RWPE2 (cell line): ENCODE measurements at regions not wholly inside any gene's neighbourhood (a gene's known extent, or its start where the extent isn't known, plus 50 kb on each side); places are given as distances from the start of the nearest gene placed in this dataset.

ENCODE experiments used
- ATAC-seq: fragments of 200-7000 bp; cut with Tn5 transposase; 3 replicates; pipeline ENCODE4 v1.9.1; 2021; ENCODE audit warnings: low read depth
- DNase-seq: peaks from one replicate; pipeline ENCODE4 v3.0.0-alpha.2; 2020; ENCODE audit warnings: low spot score
- H3K27ac ChIP-seq: fragments of 450-650 bp; 2 replicates; pipeline ENCODE4 v1.5.1; 2017; ENCODE audit warnings: mild to moderate bottlenecking; ENCODE audit not compliant: poor library complexity, severe bottlenecking
- H3K27me3 ChIP-seq: fragments of 250-450 bp; sonication (Bioruptor Pico); 2 replicates; pipeline ENCODE4 v1.5.1; 2021; ENCODE audit warnings: mild to moderate bottlenecking, moderate library complexity; ENCODE audit not compliant: insufficient read depth, poor library complexity, severe bottlenecking
- H3K36me3 ChIP-seq: fragments of 250-450 bp; sonication (Bioruptor Pico); 2 replicates; pipeline ENCODE4 v1.5.1; 2020; ENCODE audit warnings: low read depth, mild to moderate bottlenecking, moderate library complexity
- H3K4me1 ChIP-seq: fragments of 250-450 bp; sonication (Bioruptor Pico); 2 replicates; pipeline ENCODE4 v1.5.1; 2021; ENCODE audit warnings: mild to moderate bottlenecking, moderate library complexity; ENCODE audit not compliant: insufficient read depth, poor library complexity, severe bottlenecking
- H3K4me3 ChIP-seq: fragments of 250-450 bp; sonication (Bioruptor Pico); 2 replicates; pipeline ENCODE4 v1.5.1; 2021; ENCODE audit warnings: mild to moderate bottlenecking, moderate library complexity; ENCODE audit not compliant: severe bottlenecking
- H3K9me3 ChIP-seq: fragments of 250-450 bp; sonication (Bioruptor Pico); 2 replicates; pipeline ENCODE4 v1.5.1; 2021; ENCODE audit warnings: mild to moderate bottlenecking, moderate library complexity; ENCODE audit not compliant: severe bottlenecking
- CTCF ChIP-seq: fragments of 450-650 bp; IDR thresholded peaks from one replicate; pipeline ENCODE4 v1.5.1; 2017; ENCODE audit warnings: mild to moderate bottlenecking, moderate library complexity; ENCODE audit not compliant: poor library complexity, severe bottlenecking

GRCh38 chr11:32333320-32333991 lies 101.9 kb downstream of the WT1 start:
- Histone ChIP-seq H3K4me3 (no peak overlapping the region), H3K27ac (no peak overlapping the region), H3K27me3 (no peaks in the 10 kb centered on the region), H3K9me3 (no peaks in the 10 kb centered on the region), H3K36me3 (no peaks in the 10 kb centered on the region), H3K4me1 (no peaks in the 10 kb centered on the region)
- ATAC-seq, result peak; percentile 53; the same call in 2 of the 3 replicates
- TF ChIP-seq CTCF, result peak; percentile 34
- DNase-seq, result no peak

GRCh38 chr11:32334822-32335221 lies 100.5 kb downstream of the WT1 start:
- ATAC-seq, result no peak
- H3K4me3 ChIP-seq, result no peak overlapping the region
- TF ChIP-seq CTCF, result peak; percentile 26
- H3K27me3 ChIP-seq, result no peaks in the 10 kb centered on the region
- no peak for DNase-seq
- no peak overlapping the region for H3K27ac ChIP-seq
- H3K36me3 ChIP-seq, result no peaks in the 10 kb centered on the region
- H3K9me3 ChIP-seq, result no peaks in the 10 kb centered on the region
- no peaks in the 10 kb centered on the region for H3K4me1 ChIP-seq
